ENCODE measurements at regions not wholly inside any gene's neighbourhood (a gene's known extent, or its start where the extent isn't known, plus 50 kb on each side); places are given as distances from the start of the nearest gene placed in this dataset.
"Not testable (repeated sequence)": the region's sequence is repeated elsewhere in the genome, so short reads cannot be mapped to it uniquely, and the experiment has no call there.

GRCh38 chr22:10741210-10741609 is 4786.8 kb upstream of the OR11H1 start:
- TF ChIP-seq CTCF (IDR thresholded peaks at IDR 0.05): no peak

GRCh38 chr22:10741776-10742630 is 4786.0 kb upstream of the OR11H1 start:
- H3K4me1 ChIP-seq; H3K27me3 ChIP-seq; H3K27ac ChIP-seq; H3K4me3 ChIP-seq; intact Hi-C loops (cut with DNase I); H3K36me3 ChIP-seq: not testable (repeated sequence)
- H3K9me3 ChIP-seq: peaks cover 0 to 81% (median 4%) of the 10 kb centered on the region in 11 donors
- peak in 7 of 8 donors; percentile 9 to 62 (median 44) for ATAC-seq
- peak in 1 of 2 donors; percentile 25 for DNase-seq
- 62% methylated on average over 76 of the region's 76 CpGs for WGBS, 2 donors

More at GRCh38 chr22:10741210-10741609, 4786.8 kb upstream of the OR11H1 start:
- DNase-seq (no peak), ATAC-seq (peak in 1 of 8 donors; percentile 40)
- no peak overlapping the region for H3K27ac ChIP-seq
- 61 to 62% methylated on average over 30 of the region's 30 CpGs for WGBS, 2 donors
- H3K36me3 ChIP-seq: no peaks in the 10 kb centered on the region
- H3K27me3 ChIP-seq: peaks cover 0 to 5% (median 0%) of the 10 kb centered on the region in 7 donors
- H3K4me1 ChIP-seq: no peaks in the 10 kb centered on the region
- intact Hi-C loops (cut with DNase I): no loop called here
- no peak overlapping the region for H3K4me3 ChIP-seq
- peaks cover 0 to 87% (median 4%) of the 10 kb centered on the region in 11 donors for H3K9me3 ChIP-seq

- DNase-seq; H3K4me3 ChIP-seq; H3K36me3 ChIP-seq; intact Hi-C loops (cut with DNase I); H3K27ac ChIP-seq; H3K4me1 ChIP-seq; ATAC-seq; H3K27me3 ChIP-seq: not testable (repeated sequence)
- peaks cover 0 to 82% (median 4%) of the 10 kb centered on the region in 11 donors for H3K9me3 ChIP-seq
- 72 to 78% methylated on average over 5 of the region's 5 CpGs for WGBS, 2 donors
These were observed 4781.6 kb upstream of the OR11H1 start for GRCh38 chr22:10746382-10746781.

- DNase-seq; H3K27ac ChIP-seq; intact Hi-C loops (cut with DNase I); H3K4me1 ChIP-seq; H3K27me3 ChIP-seq; H3K36me3 ChIP-seq; ATAC-seq; H3K4me3 ChIP-seq: not testable (repeated sequence)
- 49 to 62% methylated on average over 6 of the region's 6 CpGs for WGBS, 2 donors
- peaks cover 0 to 80% (median 4%) of the 10 kb centered on the region in 11 donors for H3K9me3 ChIP-seq
These were observed 4780.8 kb upstream of the OR11H1 start for GRCh38 chr22:10747227-10747626.

GRCh38 chr22:10748751-10749150 is 4779.2 kb upstream of the OR11H1 start:
- H3K4me1 ChIP-seq; H3K27ac ChIP-seq; H3K36me3 ChIP-seq; ATAC-seq; H3K27me3 ChIP-seq; H3K4me3 ChIP-seq; intact Hi-C loops (cut with DNase I); DNase-seq: not testable (repeated sequence)
- H3K9me3 ChIP-seq: peaks cover 0 to 78% (median 0%) of the 10 kb centered on the region in 11 donors

GRCh38 chr22:10749423-10749822 is 4778.6 kb upstream of the OR11H1 start:
- H3K4me1 ChIP-seq; H3K27ac ChIP-seq; intact Hi-C loops (cut with DNase I); DNase-seq; H3K36me3 ChIP-seq; H3K27me3 ChIP-seq; H3K4me3 ChIP-seq: not testable (repeated sequence)
- peak in 7 of 8 donors; percentile 21 to 68 (median 46) for ATAC-seq
- 30 to 36% methylated on average over 2 of the region's 2 CpGs for WGBS, 2 donors
- H3K9me3 ChIP-seq: peaks cover 0 to 78% (median 0%) of the 10 kb centered on the region in 11 donors

GRCh38 chr22:10753566-10753965 is 4774.4 kb upstream of the OR11H1 start:
- H3K4me1 ChIP-seq; intact Hi-C loops (cut with DNase I); H3K27ac ChIP-seq; H3K4me3 ChIP-seq; DNase-seq; H3K27me3 ChIP-seq; H3K36me3 ChIP-seq: not testable (repeated sequence)
- peaks cover 0 to 83% (median 0%) of the 10 kb centered on the region in 11 donors for H3K9me3 ChIP-seq
- 41 to 58% methylated on average over 1 of the region's 1 CpG for WGBS, 2 donors
- ATAC-seq: peak in 4 of 8 donors; percentile 15 to 53 (median 24)

GRCh38 chr22:10755350-10755749 is 4772.6 kb upstream of the OR11H1 start:
- ATAC-seq; DNase-seq; H3K27me3 ChIP-seq; H3K4me1 ChIP-seq; H3K36me3 ChIP-seq; intact Hi-C loops (cut with DNase I); H3K4me3 ChIP-seq; H3K27ac ChIP-seq: not testable (repeated sequence)
- WGBS, 2 donors: 40 to 41% methylated on average over 3 of the region's 3 CpGs
- H3K9me3 ChIP-seq: peaks cover 0 to 79% (median 2%) of the 10 kb centered on the region in 11 donors

- H3K4me3 ChIP-seq; intact Hi-C loops (cut with DNase I); DNase-seq; ATAC-seq; H3K4me1 ChIP-seq; H3K27ac ChIP-seq; H3K27me3 ChIP-seq; H3K36me3 ChIP-seq: not testable (repeated sequence)
- 41 to 42% methylated on average over 5 of the region's 5 CpGs for WGBS, 2 donors
- H3K9me3 ChIP-seq: peaks cover 0 to 71% (median 3%) of the 10 kb centered on the region in 11 donors
These were observed 4767.6 kb upstream of the OR11H1 start for GRCh38 chr22:10760418-10760817.

- H3K4me1 ChIP-seq; H3K27me3 ChIP-seq; H3K27ac ChIP-seq; intact Hi-C loops (cut with DNase I); H3K36me3 ChIP-seq; DNase-seq; H3K4me3 ChIP-seq: not testable (repeated sequence)
- 64 to 67% methylated on average over 1 of the region's 1 CpG for WGBS, 2 donors
- peaks cover 0 to 81% (median 20%) of the 10 kb centered on the region in 11 donors for H3K9me3 ChIP-seq
- peak in 5 of 8 donors; percentile 29 to 47 (median 32) for ATAC-seq
These were observed 4761.7 kb upstream of the OR11H1 start for GRCh38 chr22:10766320-10766719.

Measured in heart right ventricle (tissue), 16 donors.